ENCODE measurements at regions not wholly inside any gene's neighbourhood (a gene's known extent, or its start where the extent isn't known, plus 50 kb on each side); places are given as distances from the start of the nearest gene placed in this dataset.
A peak's percentile ranks its signal among the peaks of the same experiment; 100 is the strongest.

DNA sequence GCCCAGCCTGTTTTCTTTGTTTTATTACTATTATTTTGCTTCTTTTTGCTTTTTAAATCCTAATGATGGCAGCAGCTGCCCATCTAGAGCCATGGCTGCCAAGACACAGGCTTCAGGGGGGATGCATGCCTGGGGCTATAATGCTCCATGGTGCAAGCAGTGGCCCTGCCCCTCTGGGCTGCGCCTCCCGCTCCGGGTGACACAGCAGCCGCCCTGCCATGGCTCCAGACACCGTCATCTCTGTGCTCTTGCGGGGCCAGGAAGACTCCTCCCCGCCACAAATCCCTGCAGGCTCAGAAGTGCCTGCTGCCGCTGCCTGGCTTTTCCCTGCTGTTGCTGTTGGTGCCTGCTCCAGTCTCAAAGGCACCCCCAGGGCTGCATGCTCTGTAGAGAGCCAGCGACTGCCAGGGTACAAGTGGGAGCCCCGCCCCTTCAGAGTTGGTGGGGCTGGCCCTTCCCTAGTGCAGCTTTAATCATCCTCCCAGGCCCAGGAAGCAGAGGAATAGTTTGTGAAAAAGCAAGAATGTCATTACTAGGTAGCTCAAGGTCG is 581.5 kb downstream of the FGF9 start:
- H3K4me1 ChIP-seq (ENCODE audit: insufficient read depth, low read length, severe bottlenecking) = no peaks in the 10 kb centered on the region
- no peaks in the 10 kb centered on the region for H3K27me3 ChIP-seq (ENCODE audit: insufficient read depth, low read length)
- no peaks in the 10 kb centered on the region for H4K20me1 ChIP-seq (ENCODE audit: insufficient read depth, low read length)
- H3K9ac ChIP-seq (ENCODE audit: low read length) = no peak overlapping the region
- H3K9me2 ChIP-seq (ENCODE audit: low read depth, low read length) = no peaks in the 10 kb centered on the region
- no peak overlapping the region for H3K27ac ChIP-seq (ENCODE audit: low read depth, low read length, poor library complexity, severe bottlenecking)
- H3F3A ChIP-seq (ENCODE audit: insufficient read depth, low read length) = no peaks in the 10 kb centered on the region
- no peaks in the 10 kb centered on the region for H3K79me2 ChIP-seq (ENCODE audit: insufficient read depth, low read length)
- no peak overlapping the region for H3K4me2 ChIP-seq (ENCODE audit: low read length)
- H3K36me3 ChIP-seq (ENCODE audit: insufficient read depth, low read length) = no peaks in the 10 kb centered on the region
- TF ChIP-seq CTCF (IDR thresholded peaks at IDR 0.05; ENCODE audit: low read length) (no peak), EZH2 (IDR thresholded peaks at IDR 0.05; ENCODE audit: borderline replicate concordance, low read length) (no peak)
- no peak overlapping the region for H3K4me3 ChIP-seq (ENCODE audit: low read depth, low read length, poor library complexity, severe bottlenecking)
- no peaks in the 10 kb centered on the region for H3K9me3 ChIP-seq (ENCODE audit: low read length)
- H2AFZ ChIP-seq (ENCODE audit: low read length) = no peak overlapping the region

DNA sequence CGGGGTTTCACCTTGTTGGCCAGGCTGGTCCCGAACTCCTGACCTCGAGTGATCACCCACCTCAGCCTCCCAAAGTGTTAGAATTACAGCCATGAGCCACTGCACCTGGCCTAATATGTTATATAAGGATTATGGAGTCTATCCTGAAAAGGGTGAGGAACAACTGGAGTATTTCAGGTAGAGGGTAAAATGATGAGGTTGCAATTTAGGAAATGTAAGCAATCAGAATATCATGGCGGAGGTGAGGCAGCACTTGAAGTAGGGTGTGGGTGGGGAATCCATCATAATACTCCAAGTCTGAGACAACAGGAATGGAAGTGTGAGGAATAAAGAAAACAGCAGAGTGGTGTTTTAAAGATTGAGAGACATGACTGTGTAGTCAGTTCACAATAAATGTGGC is 582.2 kb downstream of the FGF9 start:
- H3K9ac ChIP-seq (ENCODE audit: low read length) = no peak overlapping the region
- TF ChIP-seq CTCF (IDR thresholded peaks at IDR 0.05; ENCODE audit: low read length) (no peak), EZH2 (IDR thresholded peaks at IDR 0.05; ENCODE audit: borderline replicate concordance, low read length) (no peak)
- H3K27me3 ChIP-seq (ENCODE audit: insufficient read depth, low read length) = no peaks in the 10 kb centered on the region
- H3K27ac ChIP-seq (ENCODE audit: low read depth, low read length, poor library complexity, severe bottlenecking) = no peak overlapping the region
- no peaks in the 10 kb centered on the region for H3K36me3 ChIP-seq (ENCODE audit: insufficient read depth, low read length)
- no peaks in the 10 kb centered on the region for H3K79me2 ChIP-seq (ENCODE audit: insufficient read depth, low read length)
- H4K20me1 ChIP-seq (ENCODE audit: insufficient read depth, low read length) = no peaks in the 10 kb centered on the region
- no peaks in the 10 kb centered on the region for H3K9me2 ChIP-seq (ENCODE audit: low read depth, low read length)
- H3K4me1 ChIP-seq (ENCODE audit: insufficient read depth, low read length, severe bottlenecking) = no peaks in the 10 kb centered on the region
- H2AFZ ChIP-seq (ENCODE audit: low read length) = no peak overlapping the region
- no peaks in the 10 kb centered on the region for H3F3A ChIP-seq (ENCODE audit: insufficient read depth, low read length)
- H3K4me2 ChIP-seq (ENCODE audit: low read length) = no peak overlapping the region
- no peak overlapping the region for H3K4me3 ChIP-seq (ENCODE audit: low read depth, low read length, poor library complexity, severe bottlenecking)
- no peaks in the 10 kb centered on the region for H3K9me3 ChIP-seq (ENCODE audit: low read length)

GRCh38 chr13:22256111-22256639 is 585.3 kb downstream of the FGF9 start:
- H4K20me1 ChIP-seq (ENCODE audit: insufficient read depth, low read length) = no peaks in the 10 kb centered on the region
- no peaks in the 10 kb centered on the region for H3K79me2 ChIP-seq (ENCODE audit: insufficient read depth, low read length)
- no peak overlapping the region for H3K4me2 ChIP-seq (ENCODE audit: low read length)
- H3K9ac ChIP-seq (ENCODE audit: low read length) = no peak overlapping the region
- no peak overlapping the region for H2AFZ ChIP-seq (ENCODE audit: low read length)
- H3F3A ChIP-seq (ENCODE audit: insufficient read depth, low read length) = no peaks in the 10 kb centered on the region
- H3K9me3 ChIP-seq (ENCODE audit: low read length) = no peaks in the 10 kb centered on the region
- H3K27ac ChIP-seq (ENCODE audit: low read depth, low read length, poor library complexity, severe bottlenecking) = no peak overlapping the region
- TF ChIP-seq EZH2 (IDR thresholded peaks at IDR 0.05; ENCODE audit: borderline replicate concordance, low read length) (no peak), CTCF (IDR thresholded peaks at IDR 0.05; ENCODE audit: low read length) (0 out of 2 replicates have a peak, but pooled peaks have one; percentile 5)
- no peaks in the 10 kb centered on the region for H3K27me3 ChIP-seq (ENCODE audit: insufficient read depth, low read length)
- H3K4me3 ChIP-seq (ENCODE audit: low read depth, low read length, poor library complexity, severe bottlenecking) = no peak overlapping the region
- H3K9me2 ChIP-seq (ENCODE audit: low read depth, low read length) = no peaks in the 10 kb centered on the region
- H3K4me1 ChIP-seq (ENCODE audit: insufficient read depth, low read length, severe bottlenecking) = no peaks in the 10 kb centered on the region
- H3K36me3 ChIP-seq (ENCODE audit: insufficient read depth, low read length) = no peaks in the 10 kb centered on the region
